ENCODE measurements at regions not wholly inside any gene's neighbourhood (a gene's known extent, or its start where the extent isn't known, plus 50 kb on each side); places are given as distances from the start of the nearest gene placed in this dataset.

DNA sequence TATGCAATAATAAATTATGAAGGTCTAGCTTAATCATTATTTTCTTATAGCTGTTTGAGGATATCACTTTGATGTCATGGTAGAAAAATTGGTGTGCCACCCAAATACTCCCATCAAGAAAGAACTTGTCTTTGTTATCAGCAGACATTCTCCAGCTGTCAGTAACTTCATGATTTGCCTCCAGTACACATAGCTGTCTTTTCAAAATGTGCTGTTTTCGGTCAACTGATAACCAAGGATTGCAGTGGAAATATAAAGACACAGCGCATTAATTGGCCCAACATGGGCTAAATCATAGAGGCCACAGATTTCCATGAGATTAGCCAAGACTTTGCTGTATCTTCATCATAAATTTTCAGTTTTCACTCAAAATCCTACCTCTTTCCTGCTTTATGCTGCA is 993.5 kb upstream of the SEMA6A start:
- H3K4me2 ChIP-seq = no peak overlapping the region
- no peaks in the 10 kb centered on the region for H3K79me2 ChIP-seq (ENCODE audit: insufficient read depth, low read depth)
- H3K9ac ChIP-seq = no peak overlapping the region
- no peaks in the 10 kb centered on the region for H3K27me3 ChIP-seq (ENCODE audit: insufficient read depth, low read depth)
- no peaks in the 10 kb centered on the region for H4K20me1 ChIP-seq (ENCODE audit: insufficient read depth)
- H3K27ac ChIP-seq = no peak overlapping the region
- H3K4me1 ChIP-seq (ENCODE audit: low read depth, poor library complexity, severe bottlenecking) = peaks cover 20% of the 10 kb centered on the region
- no peak overlapping the region for H2AFZ ChIP-seq (ENCODE audit: low read depth)
- no peaks in the 10 kb centered on the region for H3K36me3 ChIP-seq (ENCODE audit: insufficient read depth)
- TF ChIP-seq, protein P1, sequence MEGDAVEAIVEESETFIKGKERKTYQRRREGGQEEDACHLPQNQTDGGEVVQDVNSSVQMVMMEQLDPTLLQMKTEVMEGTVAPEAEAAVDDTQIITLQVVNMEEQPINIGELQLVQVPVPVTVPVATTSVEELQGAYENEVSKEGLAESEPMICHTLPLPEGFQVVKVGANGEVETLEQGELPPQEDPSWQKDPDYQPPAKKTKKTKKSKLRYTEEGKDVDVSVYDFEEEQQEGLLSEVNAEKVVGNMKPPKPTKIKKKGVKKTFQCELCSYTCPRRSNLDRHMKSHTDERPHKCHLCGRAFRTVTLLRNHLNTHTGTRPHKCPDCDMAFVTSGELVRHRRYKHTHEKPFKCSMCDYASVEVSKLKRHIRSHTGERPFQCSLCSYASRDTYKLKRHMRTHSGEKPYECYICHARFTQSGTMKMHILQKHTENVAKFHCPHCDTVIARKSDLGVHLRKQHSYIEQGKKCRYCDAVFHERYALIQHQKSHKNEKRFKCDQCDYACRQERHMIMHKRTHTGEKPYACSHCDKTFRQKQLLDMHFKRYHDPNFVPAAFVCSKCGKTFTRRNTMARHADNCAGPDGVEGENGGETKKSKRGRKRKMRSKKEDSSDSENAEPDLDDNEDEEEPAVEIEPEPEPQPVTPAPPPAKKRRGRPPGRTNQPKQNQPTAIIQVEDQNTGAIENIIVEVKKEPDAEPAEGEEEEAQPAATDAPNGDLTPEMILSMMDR (conservative IDR thresholded peaks at IDR 0.05; ENCODE audit: low read depth, low read length) = no peak
- no peak overlapping the region for H3K4me3 ChIP-seq (IDR thresholded peaks at IDR 0.05; ENCODE audit: insufficient read depth, low read depth, low read length)

DNA sequence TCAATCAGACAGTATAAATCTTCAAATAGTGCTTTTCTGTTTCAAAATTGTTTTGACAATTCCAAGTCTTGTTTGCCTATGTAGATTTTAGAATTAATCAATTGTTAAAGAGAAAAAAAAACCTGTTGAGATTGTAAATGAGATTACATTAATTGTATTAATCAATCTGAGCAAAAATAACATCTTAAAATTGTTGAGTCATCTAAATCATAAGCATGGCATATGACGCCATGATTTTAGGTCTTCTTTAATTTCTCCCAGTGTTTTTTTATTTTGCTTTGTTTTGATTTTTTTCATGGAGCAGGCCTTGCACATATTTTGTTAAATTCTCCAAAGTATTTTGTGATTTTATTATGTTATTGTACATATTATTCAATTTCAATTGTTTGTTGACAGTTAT is 988.0 kb upstream of the SEMA6A start:
- Histone ChIP-seq H3K79me2 (ENCODE audit: insufficient read depth, low read depth) (no peaks in the 10 kb centered on the region), H3K27ac (no peak overlapping the region), H3K36me3 (ENCODE audit: insufficient read depth) (no peaks in the 10 kb centered on the region; the same call in 1 of the 2 replicates), H2AFZ (ENCODE audit: low read depth) (no peak overlapping the region), H3K27me3 (ENCODE audit: insufficient read depth, low read depth) (no peaks in the 10 kb centered on the region), H3K9ac (no peak overlapping the region), H3K4me2 (no peak overlapping the region), H3K4me3 (IDR thresholded peaks at IDR 0.05; ENCODE audit: insufficient read depth, low read depth, low read length) (no peak overlapping the region), H3K4me1 (ENCODE audit: low read depth, poor library complexity, severe bottlenecking) (peaks cover under 1% of the 10 kb centered on the region), H4K20me1 (ENCODE audit: insufficient read depth) (no peaks in the 10 kb centered on the region)
- TF ChIP-seq, protein P1 (conservative IDR thresholded peaks at IDR 0.05; ENCODE audit: low read depth, low read length) = no peak

DNA sequence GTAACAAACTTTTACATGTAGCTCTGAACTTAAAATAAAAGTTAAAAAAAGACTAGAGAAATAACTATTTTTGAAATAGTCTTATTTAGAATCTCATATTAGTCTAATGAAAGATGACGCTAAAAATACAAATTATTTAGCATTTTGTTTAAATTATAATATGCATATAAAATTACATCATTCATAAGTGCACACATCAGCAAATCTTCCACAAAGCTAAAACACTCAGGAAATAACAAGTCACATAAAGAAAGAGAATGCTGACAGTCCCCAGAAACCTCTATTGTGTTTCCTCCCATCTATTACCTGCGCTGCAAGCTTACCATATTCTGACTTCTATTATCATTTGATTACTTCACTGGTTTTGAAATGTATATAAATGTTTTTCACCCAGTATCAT is 986.9 kb upstream of the SEMA6A start:
- no peak overlapping the region for H3K27ac ChIP-seq
- no peak overlapping the region for H3K4me3 ChIP-seq (IDR thresholded peaks at IDR 0.05; ENCODE audit: insufficient read depth, low read depth, low read length)
- no peaks in the 10 kb centered on the region for H3K27me3 ChIP-seq (ENCODE audit: insufficient read depth, low read depth)
- H3K9ac ChIP-seq = no peak overlapping the region
- no peaks in the 10 kb centered on the region for H3K4me1 ChIP-seq (ENCODE audit: low read depth, poor library complexity, severe bottlenecking)
- H3K36me3 ChIP-seq (ENCODE audit: insufficient read depth) = no peaks in the 10 kb centered on the region; the same call in 1 of the 2 replicates
- TF ChIP-seq, protein P1 (conservative IDR thresholded peaks at IDR 0.05; ENCODE audit: low read depth, low read length) = no peak
- H3K4me2 ChIP-seq = no peak overlapping the region
- no peaks in the 10 kb centered on the region for H3K79me2 ChIP-seq (ENCODE audit: insufficient read depth, low read depth)
- H2AFZ ChIP-seq (ENCODE audit: low read depth) = no peak overlapping the region
- no peaks in the 10 kb centered on the region for H4K20me1 ChIP-seq (ENCODE audit: insufficient read depth)

DNA sequence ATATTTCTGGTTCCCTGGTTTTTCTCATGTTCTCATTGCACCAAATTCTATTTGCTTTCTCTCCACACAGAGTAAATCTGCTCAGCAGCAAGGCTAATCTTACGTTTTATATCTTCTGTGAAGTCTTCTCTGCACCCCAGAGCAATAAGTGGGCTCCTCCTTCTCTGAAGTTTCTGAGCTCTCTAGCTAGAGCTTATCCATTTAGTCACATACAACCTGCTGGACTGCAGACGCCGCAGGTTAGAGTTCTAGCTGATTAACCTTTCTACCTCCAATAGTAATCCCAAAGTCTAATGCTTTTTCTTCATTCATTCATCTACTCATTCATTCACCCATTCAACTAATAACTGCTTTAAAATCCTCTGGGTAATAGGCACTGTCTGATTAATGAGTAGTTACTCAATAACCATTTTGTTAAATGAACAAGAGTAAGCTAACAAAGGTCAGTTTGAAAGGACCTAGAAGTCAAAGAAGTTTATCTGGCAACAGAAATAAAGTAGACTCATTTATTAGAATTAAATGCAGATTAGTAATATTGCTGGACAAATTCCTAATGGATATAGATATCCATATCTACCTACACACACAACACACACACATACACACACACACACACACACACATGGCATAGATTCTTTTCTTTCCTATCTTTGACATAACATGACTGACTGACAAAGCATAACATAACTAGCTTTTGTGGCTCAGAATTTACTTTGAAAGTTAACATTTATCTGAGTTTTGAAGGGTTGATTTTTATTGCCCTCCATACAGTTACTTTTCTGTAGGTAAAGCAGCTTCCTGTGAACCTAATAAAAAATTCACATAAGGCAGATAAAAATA is 984.6 kb upstream of the SEMA6A start:
- no peaks in the 10 kb centered on the region for H4K20me1 ChIP-seq (ENCODE audit: insufficient read depth)
- H3K79me2 ChIP-seq (ENCODE audit: insufficient read depth, low read depth) = no peaks in the 10 kb centered on the region
- H3K4me3 ChIP-seq (IDR thresholded peaks at IDR 0.05; ENCODE audit: insufficient read depth, low read depth, low read length) = no peak overlapping the region
- no peak overlapping the region for H3K4me2 ChIP-seq
- no peak overlapping the region for H2AFZ ChIP-seq (ENCODE audit: low read depth)
- H3K4me1 ChIP-seq (ENCODE audit: low read depth, poor library complexity, severe bottlenecking) = no peaks in the 10 kb centered on the region
- H3K27ac ChIP-seq = no peak overlapping the region
- no peak overlapping the region for H3K9ac ChIP-seq
- TF ChIP-seq, protein P1 (conservative IDR thresholded peaks at IDR 0.05; ENCODE audit: low read depth, low read length) = no peak
- H3K27me3 ChIP-seq (ENCODE audit: insufficient read depth, low read depth) = no peaks in the 10 kb centered on the region
- no peaks in the 10 kb centered on the region; the same call in 1 of the 2 replicates for H3K36me3 ChIP-seq (ENCODE audit: insufficient read depth)

Data from KMS-11 (cell line).